ENCODE measurements at regions not wholly inside any gene's neighbourhood (a gene's known extent, or its start where the extent isn't known, plus 50 kb on each side); places are given as distances from the start of the nearest gene placed in this dataset.

DNA sequence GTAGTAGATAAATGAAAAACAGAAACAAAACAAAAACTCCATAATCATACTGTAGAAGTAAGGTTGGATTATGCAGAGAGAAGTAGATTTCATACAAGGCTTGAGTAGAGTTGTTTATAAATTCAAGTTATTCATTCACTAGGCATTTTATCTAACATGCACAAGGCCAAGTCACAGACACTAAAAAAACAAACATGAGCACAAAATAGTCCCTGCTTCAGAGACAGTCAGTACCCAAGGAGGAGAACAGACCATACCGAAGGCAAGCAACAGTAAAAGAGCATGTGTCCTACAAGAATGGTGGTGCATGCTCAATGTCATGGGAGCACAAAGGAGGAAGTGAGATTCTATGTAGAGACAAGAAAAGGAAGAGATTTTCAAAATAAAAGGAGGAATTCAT lies 796.5 kb upstream of the LRRC4C start:
- TF ChIP-seq POLR2AphosphoS5 (IDR thresholded peaks at IDR 0.05; ENCODE audit: low read depth, low read length) = no peak
- TF ChIP-seq, protein P1, sequence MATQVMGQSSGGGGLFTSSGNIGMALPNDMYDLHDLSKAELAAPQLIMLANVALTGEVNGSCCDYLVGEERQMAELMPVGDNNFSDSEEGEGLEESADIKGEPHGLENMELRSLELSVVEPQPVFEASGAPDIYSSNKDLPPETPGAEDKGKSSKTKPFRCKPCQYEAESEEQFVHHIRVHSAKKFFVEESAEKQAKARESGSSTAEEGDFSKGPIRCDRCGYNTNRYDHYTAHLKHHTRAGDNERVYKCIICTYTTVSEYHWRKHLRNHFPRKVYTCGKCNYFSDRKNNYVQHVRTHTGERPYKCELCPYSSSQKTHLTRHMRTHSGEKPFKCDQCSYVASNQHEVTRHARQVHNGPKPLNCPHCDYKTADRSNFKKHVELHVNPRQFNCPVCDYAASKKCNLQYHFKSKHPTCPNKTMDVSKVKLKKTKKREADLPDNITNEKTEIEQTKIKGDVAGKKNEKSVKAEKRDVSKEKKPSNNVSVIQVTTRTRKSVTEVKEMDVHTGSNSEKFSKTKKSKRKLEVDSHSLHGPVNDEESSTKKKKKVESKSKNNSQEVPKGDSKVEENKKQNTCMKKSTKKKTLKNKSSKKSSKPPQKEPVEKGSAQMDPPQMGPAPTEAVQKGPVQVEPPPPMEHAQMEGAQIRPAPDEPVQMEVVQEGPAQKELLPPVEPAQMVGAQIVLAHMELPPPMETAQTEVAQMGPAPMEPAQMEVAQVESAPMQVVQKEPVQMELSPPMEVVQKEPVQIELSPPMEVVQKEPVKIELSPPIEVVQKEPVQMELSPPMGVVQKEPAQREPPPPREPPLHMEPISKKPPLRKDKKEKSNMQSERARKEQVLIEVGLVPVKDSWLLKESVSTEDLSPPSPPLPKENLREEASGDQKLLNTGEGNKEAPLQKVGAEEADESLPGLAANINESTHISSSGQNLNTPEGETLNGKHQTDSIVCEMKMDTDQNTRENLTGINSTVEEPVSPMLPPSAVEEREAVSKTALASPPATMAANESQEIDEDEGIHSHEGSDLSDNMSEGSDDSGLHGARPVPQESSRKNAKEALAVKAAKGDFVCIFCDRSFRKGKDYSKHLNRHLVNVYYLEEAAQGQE (IDR thresholded peaks at IDR 0.05; ENCODE audit: insufficient read depth in 1 of 2, low read depth in 2 of 2, low read length in 1 of 2) = no peak

Data from Panc1 (cell line).